ENCODE measurements at regions not wholly inside any gene's neighbourhood (a gene's known extent, or its start where the extent isn't known, plus 50 kb on each side); places are given as distances from the start of the nearest gene placed in this dataset.

DNA sequence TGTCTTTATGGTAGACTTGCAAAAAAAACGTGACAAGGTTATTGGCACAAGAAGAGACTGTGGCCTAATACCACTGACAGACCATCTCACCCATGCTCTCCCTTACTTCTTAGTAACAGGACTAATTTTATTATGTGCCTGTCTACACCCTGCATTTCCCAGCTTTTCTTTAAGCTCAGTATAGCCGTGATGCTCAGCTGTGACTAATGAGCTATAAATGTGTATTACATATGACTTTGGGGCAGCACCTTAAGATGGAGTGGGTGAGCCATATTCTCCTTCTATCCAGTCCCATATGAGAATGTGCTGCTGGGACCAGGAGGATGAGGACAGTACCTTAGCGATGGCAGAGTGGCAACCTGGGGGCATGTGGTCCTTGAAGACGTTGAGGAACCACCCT is 293.5 kb downstream of the RNF144A start:
- DNase-seq (ENCODE audit: low read depth): no peak

DNA sequence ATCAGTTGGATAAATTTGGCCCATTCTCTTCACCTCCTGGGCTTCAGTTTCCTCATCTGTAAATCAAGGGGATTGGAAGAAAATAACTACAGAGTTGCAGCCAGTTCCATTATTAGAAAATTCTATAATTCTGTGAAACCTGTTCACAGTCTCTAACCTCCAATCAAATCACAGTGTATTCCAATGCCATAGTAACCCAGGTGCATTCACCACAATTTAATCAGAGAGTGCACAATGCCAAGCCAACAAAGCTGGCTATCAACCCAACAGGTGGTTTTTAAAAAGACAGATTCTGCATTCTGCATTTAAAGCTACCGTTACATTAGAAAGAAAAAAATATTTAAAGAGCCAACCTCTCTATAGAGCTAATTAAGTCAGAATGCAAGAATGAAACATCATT is 308.6 kb downstream of the RNF144A start:
- no peak for DNase-seq (ENCODE audit: low read depth)

DNA sequence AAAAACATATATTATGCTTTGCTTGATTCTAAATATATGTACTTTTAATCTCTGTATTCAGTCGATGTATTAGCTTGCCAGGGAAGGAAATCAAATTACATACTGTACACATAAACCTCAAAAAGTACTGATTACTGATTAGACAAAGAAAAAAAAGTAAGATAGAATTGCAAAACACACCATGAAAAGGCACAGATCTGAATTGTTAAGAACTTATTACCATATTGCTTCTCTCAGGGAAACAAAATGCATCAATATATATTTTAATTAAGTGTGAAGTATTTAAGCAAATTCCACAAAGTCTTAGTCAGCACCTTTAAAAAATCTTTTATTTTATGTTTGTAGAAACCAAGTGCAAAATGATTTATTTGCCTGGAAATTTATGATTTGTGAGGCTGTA is 309.3 kb downstream of the RNF144A start:
- no peak for DNase-seq (ENCODE audit: low read depth)

DNA sequence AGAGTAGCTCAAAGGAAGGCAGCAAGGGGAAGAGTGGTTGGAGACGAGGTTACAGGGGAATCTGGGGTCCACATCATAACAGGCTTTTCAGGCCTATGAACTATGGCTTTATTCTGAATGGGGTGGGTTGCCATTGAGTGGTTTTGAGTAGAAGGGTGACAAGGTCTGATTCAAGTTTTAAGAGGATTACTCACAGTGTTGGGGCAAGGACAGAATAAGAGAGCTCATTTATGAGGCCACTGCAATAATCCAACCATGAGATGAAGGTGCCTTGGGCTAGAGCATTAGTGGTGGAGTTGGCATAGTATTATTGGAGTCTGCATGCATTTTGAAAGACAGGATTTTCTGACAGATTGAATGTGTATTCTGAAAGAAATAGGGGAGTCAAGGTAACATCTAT is 315.9 kb downstream of the RNF144A start:
- DNase-seq (ENCODE audit: low read depth): no peak

DNA sequence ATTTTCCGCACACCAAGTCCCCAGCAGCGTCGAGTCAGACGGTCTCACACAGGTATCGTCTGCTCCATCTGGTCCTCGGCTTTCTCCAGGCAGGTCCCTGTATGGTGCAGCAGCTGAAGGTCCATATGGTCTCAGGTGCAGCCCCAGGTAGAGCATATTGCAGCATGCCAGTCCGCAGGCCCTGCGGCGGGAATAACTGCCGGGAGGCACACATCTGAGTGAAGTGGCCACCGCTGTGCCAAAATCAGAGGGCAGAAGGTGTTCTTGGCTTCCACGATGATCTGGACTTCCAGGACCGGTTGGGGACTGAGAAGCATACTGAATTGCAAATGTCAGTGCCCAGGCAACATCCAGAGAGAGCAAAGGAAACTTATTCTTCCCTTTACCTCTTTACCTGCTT is 320.3 kb downstream of the RNF144A start:
- no peak for DNase-seq (ENCODE audit: low read depth)

DNA sequence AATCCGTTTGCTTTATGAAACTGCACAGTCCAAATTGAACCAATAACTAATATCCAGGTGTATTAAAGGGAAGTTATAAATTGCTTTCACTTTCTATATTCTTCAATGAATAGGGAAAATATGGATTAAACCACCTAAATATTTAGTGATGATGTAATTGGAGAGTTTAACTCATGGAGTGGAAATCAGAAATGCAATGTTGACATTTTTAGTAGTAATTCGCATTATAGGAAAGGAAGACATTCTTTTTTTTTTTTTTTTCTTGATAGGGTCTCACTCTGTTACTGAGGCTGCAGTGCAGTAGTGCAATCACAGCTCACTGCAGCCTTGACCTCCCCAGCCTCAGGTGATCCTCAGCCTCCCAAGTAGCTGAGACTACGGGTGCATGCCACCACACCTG is 321.9 kb downstream of the RNF144A start:
- DNase-seq (ENCODE audit: low read depth): no peak

DNA sequence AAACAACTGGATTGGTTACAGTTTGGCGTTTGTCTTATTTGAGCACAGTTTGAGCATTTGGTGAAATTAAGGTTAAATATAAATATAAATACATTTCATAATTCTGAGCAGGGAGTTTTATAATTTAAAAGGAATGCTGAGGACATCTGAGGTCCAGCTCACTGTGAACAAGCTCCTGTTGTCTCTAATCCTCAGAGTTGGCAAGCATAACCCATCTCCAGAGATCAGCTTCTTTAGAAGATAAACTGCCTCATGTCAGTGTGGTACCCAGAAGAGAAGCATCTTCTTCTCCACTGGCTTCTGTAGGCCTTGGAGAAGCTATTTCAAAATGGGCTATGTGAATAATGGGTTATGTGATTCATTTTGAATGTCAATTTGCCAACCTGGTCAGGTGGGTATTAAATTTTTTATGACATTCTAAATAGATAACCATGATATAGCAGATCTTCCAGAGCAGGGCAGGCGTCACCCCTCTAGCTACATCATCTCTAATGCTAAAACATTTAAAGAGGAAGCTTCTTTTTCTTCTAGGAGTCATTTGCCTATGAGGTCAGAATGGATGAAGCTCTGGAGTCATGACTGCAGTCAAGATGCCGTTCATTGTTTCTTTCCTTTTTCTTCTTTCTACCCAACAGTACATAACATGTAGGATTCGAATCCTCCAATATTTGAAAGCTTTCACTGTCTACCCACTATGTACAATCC is 324.0 kb downstream of the RNF144A start:
- no peak for DNase-seq (ENCODE audit: low read depth)

DNA sequence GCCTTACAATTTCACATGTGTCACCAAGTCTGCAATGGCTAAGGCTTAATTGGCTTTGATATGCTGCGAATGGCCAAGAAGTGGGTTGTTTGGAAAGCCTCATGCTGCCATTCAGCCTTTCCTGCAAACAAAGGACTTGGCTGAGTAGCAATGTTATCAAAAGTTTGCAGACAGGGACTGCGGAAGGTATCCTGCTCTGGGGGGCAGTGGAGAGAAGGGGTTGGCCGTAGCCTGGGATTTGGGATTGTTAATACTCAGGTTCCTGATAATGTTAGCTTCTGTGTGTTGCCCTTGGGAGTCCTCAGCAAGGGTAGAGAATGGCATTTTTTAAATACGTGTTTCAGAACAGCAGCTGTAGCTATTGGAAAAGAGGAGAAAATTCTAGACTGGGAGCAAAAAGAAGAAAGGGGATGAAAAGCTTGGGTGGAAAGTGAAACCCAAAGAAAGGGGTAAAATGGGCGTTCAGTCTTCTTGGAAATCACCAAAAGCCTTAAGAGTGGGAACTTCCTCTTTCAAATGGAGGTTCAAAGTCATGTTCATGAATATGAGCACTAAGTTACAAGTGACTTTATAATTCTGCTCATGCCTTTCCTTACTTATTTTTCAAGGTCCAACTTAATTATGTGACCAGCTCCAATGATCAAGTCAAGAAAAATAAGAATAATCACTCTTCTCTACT is 325.1 kb downstream of the RNF144A start:
- no peak for DNase-seq (ENCODE audit: low read depth)

DNA sequence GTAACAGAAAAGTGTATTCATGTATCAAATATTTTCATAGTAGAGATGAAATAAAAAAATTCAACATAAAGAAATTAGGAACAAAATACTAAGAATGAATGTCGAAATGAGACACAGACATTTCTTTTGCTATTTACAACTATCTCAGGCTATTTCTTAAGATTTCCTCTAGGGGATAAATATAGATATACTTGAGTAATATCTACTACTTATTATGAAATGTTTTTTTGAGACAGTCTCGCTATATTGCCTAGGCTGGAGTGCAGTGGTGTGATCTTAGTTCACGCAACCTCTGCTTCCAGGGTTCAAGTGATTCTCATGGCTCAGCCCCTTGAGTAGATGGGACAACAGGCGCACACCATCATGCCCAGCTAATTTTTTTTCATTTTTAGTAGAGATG is 326.1 kb downstream of the RNF144A start:
- DNase-seq (ENCODE audit: low read depth): no peak

DNA sequence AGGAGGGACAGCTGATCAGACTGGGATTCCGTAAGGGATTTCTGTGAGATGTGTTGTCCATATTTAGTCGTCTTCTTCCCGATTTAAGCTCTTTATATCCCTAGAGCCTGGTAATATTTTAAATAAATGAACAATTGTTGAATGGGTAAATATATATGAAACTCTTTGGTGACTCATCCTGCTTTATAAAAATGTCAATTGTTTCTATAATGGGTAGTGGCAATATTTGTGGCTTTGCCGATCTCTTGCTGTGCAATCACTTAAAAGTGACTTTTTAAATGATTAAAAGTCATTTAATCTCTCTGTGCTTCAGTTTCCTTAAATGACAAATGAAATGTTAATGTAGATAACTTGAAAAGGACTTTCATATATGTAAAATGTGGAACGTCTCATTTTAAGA is 339.2 kb downstream of the RNF144A start:
- no peak for DNase-seq (ENCODE audit: low read depth)

DNA sequence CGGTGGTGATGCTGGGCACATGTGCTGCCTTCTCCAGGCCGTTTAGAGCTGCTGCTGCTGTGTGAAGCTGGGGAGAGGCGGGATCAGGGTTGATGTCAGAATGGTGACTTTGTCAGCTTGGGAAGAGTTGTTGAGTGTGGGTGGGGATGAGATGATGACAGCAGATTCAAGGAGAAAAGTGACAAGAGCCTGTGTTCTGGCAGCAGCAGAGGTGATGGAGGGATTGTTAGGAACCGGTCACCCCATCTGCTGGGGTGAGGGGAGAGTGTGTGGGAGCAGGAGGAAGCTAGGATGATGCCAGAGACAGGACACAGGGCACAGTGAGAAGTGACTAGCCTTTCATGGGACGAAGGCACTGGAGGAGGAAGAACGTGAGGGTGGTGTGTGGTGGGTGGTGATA is 345.5 kb downstream of the RNF144A start:
- no peak for DNase-seq (ENCODE audit: low read depth)

DNA sequence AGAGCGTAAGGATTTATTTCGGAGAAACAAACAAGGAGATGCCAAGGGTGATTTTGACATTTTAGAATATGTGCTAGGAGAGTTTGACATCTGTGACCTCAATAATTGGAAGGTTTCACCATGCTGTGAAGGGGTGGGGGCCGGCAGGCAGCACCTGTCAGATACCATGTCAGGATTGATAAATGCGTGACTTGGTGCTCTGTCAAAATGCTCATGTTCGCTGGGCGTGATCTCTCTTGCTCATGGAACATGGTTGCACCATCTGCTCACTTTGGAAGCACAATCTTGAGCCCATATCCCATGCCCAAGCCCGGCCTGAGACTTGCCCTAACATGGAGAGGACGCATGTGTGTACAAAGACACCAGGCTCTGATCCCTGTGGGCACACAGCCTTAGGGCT is 347.6 kb downstream of the RNF144A start:
- DNase-seq (ENCODE audit: low read depth): no peak

DNA sequence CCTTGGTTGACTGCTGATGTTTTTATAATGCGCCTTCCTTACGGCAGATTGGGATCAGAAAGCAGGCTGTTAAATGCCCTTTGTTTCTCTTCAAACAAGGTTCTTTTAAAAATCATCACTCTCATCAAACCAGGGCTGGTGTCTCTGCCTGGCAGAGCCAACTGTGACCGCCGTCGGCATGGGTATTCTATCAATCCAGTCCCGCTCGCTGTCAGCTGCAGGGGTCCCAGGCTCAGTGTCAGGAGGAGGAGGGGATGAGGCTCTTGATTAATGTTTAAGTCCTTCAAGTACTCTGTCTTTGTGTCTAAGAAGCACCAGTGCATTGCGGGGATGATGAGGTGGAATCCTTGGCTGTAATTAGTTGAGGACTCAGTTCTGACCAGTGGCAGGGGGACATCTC is 348.1 kb downstream of the RNF144A start:
- no peak for DNase-seq (ENCODE audit: low read depth)

DNA sequence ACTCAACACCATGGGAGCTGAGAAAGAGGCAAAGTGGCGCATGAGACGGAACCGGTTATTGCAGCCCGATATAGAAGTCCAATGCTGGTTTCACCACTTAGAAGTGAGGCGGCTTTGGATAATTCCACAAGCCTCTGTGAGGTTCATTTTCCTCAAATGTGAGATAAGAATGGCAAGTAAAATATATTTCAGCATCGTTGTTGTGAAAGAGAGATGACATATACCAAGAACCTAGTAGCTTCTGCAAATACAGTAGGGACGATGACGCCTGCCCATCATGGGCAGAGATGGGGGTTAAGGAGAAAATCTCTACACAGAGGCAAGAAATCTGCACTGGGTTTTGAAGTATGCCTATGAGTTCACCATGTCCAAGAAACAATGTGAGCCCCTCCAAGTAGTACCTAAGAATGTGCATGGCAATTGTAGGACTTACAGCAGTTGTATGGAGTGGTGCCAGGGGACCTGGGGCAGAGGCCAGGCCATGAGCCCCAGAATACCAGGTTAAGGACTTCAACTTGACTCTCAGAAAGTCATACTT is 352.0 kb downstream of the RNF144A start:
- no peak for DNase-seq (ENCODE audit: low read depth)

DNA sequence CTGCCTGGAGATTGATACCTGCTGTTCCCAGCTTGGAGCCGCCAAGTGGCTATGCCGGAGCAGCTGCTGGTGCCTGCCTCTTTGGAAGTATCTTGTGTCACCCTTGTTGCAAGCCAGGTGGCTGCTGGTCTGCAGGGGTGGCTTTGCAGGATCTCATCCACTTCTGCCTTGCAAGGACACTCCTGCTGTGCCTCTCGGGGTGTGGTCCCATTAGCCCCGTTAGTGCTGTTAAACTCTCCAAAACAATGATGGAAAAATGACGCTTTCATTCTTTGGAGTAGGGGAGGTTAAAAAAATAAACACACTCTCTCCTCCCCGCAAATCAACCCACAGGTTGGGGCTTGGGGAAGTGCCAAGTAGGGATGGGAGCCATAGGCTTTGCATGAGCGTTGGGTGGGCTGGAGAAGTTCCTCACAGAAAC is 352.8 kb downstream of the RNF144A start:
- DNase-seq (ENCODE audit: low read depth): no peak

DNA sequence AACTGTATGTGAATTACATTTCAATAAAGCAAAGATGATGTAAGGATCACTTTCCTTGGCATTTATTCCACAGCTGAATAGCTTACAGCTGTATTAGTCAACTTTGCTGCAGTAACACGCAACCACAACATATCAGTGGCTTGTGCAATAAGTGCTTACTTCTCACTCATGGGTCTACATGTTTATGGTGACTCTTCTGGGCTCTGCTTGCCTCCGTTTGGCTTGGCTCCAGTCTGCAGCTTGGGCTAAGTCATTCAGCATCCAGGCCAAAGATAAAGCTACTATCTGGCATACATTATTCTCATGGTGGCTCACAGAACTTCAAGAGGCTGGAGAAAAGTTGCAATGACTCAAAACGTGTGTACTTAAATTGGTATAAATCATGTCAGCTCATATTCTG is 355.0 kb downstream of the RNF144A start:
- peak; percentile 3 for DNase-seq (ENCODE audit: low read depth)

DNA sequence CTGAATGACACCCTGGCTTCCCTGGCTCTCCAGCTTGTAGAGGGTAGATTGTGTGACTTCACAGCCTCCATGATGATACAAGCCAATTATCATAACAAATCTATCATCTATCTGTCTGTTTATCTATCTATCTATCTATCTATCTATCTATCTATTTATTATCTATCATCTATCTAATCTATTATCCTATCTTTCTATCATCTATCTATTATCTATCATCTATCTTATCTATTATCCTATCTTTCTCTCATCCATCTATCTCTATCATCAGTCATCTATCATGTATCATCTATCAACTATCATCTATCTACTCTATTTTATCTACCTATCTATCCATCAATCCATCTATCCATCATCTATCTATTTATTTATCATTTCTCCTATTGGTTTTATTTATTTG is 361.8 kb downstream of the RNF144A start:
- no peak for DNase-seq (ENCODE audit: low read depth)

DNA sequence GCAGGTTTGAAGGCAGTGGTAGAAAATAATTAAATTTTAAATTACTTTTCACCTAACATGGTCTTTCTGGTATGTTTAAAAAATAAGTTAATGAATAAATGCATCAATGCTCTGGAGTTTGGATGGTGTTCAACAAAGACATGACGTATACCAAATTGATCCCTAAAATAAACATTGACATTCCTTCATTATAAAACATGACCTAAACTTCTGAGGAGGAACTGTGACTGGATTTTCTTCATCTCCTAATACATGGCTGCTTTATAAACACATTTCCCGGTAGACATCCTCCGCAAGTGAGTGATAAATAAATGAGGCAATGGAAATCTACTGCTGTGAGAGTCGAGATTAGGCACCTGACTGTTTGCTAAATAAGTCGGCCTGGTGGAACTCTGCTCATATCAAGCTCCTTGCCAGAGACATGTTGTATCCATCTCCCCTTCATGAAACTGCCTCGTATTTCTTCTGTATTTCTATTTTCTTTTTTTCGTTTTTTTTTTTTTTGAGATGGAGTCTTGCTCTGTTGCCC is 362.3 kb downstream of the RNF144A start:
- no peak for DNase-seq (ENCODE audit: low read depth)

DNA sequence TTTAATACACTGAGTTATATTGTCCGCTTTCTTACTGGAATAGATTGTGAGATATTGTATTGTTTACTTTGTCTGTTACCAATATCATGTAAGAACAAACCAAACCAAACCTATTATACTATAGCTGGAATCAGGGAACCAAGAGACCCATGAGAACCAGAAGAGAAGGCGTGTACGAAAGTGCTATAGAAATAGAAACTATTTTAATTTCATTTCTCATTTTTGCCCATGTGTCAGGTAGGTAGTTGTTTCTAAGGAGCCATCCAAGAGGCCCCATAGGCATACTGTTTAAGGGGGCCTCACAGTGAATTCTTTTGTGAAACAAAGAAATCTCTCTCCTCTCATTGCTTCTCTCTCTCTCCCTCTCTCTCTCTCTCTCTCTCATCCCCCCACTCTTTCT is 363.6 kb downstream of the RNF144A start:
- no peak for DNase-seq (ENCODE audit: low read depth)

DNA sequence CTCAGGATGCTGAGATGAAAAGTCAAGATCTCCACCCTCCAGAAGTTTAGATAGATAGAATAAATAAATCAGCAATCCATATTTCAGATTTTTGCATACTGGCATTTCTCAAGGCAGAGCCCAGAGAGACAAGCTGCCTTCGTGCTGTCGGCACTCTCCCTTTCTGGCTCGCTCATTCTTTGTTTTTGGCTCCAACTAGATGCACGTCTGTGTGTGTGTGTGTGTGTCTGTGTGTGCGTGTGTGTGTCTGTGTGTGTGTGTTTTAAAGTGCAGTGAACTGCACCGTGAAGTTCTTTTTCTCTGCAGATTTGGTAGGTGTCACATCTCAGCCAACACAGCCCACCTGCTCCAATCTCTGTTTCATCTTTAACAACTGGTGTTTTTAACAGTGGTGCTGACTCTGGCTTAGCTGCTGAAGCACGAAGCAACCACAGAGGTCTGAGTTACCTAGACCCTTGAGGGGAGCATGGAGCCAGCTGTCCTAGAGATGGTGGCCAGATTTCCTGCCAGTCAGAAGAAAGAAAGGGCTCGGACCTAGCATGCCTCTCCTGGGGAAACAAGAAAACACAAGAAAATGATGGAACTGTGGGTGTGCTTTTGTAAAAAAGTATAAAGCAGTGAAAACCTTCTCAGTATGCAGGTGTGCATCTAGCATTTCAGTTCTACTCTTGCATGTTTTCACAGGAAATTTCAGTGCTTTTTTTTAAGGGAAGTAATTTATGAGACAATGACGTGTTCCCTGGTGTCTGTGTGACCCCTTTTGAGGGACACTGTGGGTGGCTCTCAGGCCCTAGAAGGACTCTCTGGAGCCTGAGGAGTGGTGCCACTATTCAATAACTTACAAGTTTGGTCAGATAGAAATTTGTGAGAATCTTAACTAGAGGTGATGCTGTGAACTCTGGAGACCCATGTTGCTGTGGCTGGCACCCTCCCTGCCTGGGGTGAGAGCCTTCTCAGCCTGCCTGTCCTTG is 364.3 kb downstream of the RNF144A start:
- DNase-seq (ENCODE audit: low read depth): no peak

DNA sequence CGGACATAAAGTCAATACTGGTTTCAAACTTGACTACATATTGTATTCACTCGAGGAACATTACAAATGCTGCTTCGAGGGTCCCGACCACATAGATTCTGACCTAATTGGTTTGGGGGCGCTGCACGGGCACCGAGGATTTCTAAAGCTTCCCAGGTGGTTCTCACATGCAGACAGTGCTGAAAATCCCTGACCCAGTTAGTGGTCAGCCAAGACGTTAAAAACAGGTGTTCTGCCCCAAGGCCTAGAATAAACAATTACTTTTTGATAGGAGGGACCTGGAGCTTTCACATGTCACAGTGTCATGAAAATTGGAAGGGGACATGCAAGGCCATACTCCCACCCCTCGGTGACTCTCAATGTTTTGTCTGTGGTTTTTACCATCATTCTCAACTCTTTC is 368.9 kb downstream of the RNF144A start:
- no peak for DNase-seq (ENCODE audit: low read depth)

DNA sequence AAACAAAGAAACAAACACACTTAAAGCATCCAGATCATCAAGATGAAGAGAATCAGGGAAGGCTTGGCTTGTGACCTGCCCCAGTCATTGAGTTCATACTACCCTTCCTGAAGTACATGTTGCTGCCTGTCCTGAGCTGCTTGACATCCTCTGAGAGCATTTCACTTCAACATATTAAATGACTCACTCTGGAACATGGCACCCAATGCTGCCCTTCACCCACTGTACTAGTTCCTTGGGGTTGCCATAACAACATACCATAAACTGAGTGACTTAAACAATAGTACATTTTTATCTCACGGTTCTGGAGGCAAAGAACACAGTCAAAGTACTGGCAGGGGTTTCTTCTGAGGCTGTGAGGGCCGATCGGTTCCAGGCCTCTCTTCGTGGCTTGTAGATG is 371.3 kb downstream of the RNF144A start:
- DNase-seq (ENCODE audit: low read depth): peak; percentile 1
